ACC112 (cell line): ENCODE measurements at regions not wholly inside any gene's neighbourhood (a gene's known extent, or its start where the extent isn't known, plus 50 kb on each side); places are given as distances from the start of the nearest gene placed in this dataset.
"Not testable (repeated sequence)": the region's sequence is repeated elsewhere in the genome, so short reads cannot be mapped to it uniquely, and the experiment has no call there.

Source experiments
- H2AFZ ChIP-seq: fragments of 200-600 bp; sonication (generic); one replicate; pipeline ENCODE4 v1.6.0; 2017; ENCODE audit warnings: antibody characterized with exemption, low read length; ENCODE audit not compliant: unreplicated experiment
- H3K27ac ChIP-seq: fragments of 200-600 bp; sonication (generic); 2 replicates; pipeline ENCODE4 v1.5.1; 2014; ENCODE audit warnings: low read depth, mild to moderate bottlenecking, antibody characterized with exemption, low read length, moderate library complexity
- H3K27me3 ChIP-seq: fragments of 200-600 bp; sonication (generic); 2 replicates; pipeline ENCODE4 v1.6.1; 2014; ENCODE audit warnings: mild to moderate bottlenecking, antibody characterized with exemption, low read length, moderate library complexity, mixed read lengths; ENCODE audit not compliant: insufficient read depth
- H3K36me3 ChIP-seq: fragments of 200-600 bp; sonication (generic); 2 replicates; pipeline ENCODE4 v1.6.1; 2016; ENCODE audit warnings: mild to moderate bottlenecking, antibody characterized with exemption, low read length, moderate library complexity, mixed read lengths; ENCODE audit not compliant: insufficient read depth
- H3K4me1 ChIP-seq: fragments of 200-600 bp; sonication (generic); one replicate; pipeline ENCODE4 v1.6.1; 2016; ENCODE audit warnings: low read length, mixed read lengths; ENCODE audit not compliant: insufficient read depth, unreplicated experiment, control insufficient read depth
- H3K4me3 ChIP-seq: fragments of 200-600 bp; sonication (generic); 2 replicates; pipeline ENCODE4 v1.5.1; 2014; ENCODE audit warnings: mild to moderate bottlenecking, low read depth, low read length
- H3K79me2 ChIP-seq: fragments of 200-600 bp; sonication (generic); one replicate; pipeline ENCODE4 v1.6.0; 2016; ENCODE audit warnings: low read length; ENCODE audit not compliant: control insufficient read depth, unreplicated experiment, insufficient read depth

DNA sequence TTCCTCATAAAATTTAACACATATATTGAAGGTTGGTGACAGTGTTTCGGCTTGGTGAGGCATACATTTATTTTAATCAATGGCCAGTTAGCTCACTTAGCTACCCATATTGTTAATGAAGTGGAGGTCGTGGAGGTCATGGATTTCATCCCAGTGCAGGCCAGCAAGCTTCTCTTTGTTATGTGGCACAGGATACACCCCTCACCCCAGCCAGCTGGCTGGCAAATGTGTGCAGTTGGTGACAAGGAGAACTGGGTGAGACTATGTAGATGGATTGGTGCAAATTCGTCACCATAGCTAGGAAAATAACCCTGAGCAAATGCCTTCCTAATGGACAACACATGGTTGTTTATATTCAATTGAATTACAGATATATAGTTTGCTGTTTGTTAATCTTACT is 50.5 kb upstream of the FOXP2 start:
- no peak overlapping the region for H3K27ac ChIP-seq

DNA sequence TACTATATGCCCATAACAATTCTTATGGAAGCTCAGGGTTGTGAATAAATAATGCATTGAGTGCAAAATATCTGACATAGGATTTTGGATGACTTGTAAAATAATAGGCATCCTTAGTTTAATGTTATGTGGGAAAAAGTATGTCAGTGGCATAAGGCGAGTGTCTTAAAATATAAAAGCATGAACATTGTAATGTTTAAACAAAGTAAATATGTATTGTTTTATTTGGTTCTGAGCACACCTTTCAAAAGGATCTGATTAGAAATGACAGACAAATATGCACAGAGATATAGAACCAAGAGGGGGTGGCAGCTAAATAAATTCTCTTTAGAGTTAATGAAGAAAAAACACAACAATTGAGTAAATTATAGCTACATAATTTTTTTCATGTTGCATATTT is 51.3 kb upstream of the FOXP2 start:
- H3K36me3 ChIP-seq: no peaks in the 10 kb centered on the region
- H3K27ac ChIP-seq: no peak overlapping the region
- no peak overlapping the region for H3K4me3 ChIP-seq
- no peaks in the 10 kb centered on the region for H3K27me3 ChIP-seq
- H2AFZ ChIP-seq: no peak overlapping the region
- no peaks in the 10 kb centered on the region for H3K4me1 ChIP-seq
- no peaks in the 10 kb centered on the region for H3K79me2 ChIP-seq

More for the DNA sequence above, 50.5 kb upstream of the FOXP2 start:
- Histone ChIP-seq H3K4me1 (no peaks in the 10 kb centered on the region), H3K36me3 (no peaks in the 10 kb centered on the region), H3K27me3 (no peaks in the 10 kb centered on the region), H3K79me2 (no peaks in the 10 kb centered on the region), H3K4me3 (no peak overlapping the region), H2AFZ (no peak overlapping the region)

DNA sequence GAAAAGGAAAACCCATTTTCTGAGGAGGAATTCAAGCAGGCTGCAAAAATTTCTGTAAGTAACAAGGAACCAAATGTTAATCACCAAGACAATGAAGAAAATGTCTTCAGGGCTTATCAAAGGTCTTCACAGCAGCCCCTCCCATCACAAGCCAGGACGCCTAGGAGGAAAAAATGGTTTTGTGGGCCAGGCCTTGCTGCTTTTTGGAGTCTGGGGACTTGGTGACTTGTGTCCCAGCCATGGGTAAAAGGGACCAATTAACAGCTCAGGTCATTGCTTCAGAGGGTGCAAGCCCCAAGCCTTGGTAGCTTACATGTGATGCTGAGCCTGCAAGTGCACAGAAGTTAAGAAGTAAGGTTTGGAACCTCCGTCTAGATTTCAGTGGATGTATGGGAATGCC is 55.7 kb upstream of the FOXP2 start:
- Histone ChIP-seq H3K79me2 (no peaks in the 10 kb centered on the region), H2AFZ (no peak overlapping the region), H3K27ac (no peak overlapping the region), H3K4me3 (no peak overlapping the region), H3K36me3 (no peaks in the 10 kb centered on the region), H3K27me3 (no peaks in the 10 kb centered on the region), H3K4me1 (peaks cover 6% of the 10 kb centered on the region)

DNA sequence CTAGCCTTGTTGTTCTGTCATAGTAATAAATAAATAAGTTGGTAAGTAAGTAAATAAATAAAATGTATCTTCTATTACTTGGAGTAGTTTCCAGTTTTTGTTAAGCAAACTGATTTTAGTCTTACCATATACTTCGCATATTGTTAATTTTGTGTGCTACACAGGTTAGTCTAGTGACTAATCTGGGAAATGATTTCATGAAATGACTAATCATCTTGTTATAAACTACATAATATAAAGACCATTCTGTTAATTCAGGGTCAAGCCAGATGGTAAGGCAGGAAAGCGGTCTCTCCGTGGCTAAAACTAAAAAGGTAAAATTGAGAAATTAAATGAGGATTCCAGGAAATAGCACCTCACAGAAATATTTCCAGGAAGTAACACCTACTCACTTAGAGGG is 58.5 kb upstream of the FOXP2 start:
- H3K4me3 ChIP-seq: no peak overlapping the region
- H3K79me2 ChIP-seq: no peaks in the 10 kb centered on the region
- no peak overlapping the region for H2AFZ ChIP-seq
- no peak overlapping the region for H3K27ac ChIP-seq
- H3K36me3 ChIP-seq: no peaks in the 10 kb centered on the region
- H3K4me1 ChIP-seq: peaks cover 6% of the 10 kb centered on the region
- H3K27me3 ChIP-seq: no peaks in the 10 kb centered on the region

DNA sequence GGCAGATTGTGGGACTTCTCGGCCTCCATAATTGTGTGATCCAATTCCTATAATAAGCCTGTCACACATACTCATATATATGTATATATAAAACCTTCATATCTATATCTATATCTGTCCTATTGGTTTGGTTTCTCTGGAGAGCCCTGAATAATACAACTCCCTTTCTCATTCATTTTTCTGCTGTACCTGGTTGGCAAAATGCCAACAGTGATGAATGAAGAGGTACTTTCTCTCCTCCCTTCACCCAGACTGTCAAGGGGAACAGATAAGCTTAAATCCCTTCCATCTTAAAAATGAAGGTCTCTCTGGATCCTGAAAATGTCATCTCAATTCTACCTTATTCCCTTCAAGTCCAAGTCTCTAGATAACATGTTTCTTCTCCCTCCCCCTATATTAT is 60.3 kb upstream of the FOXP2 start:
- H3K27me3 ChIP-seq: no peaks in the 10 kb centered on the region
- no peaks in the 10 kb centered on the region for H3K36me3 ChIP-seq
- H3K79me2 ChIP-seq: no peaks in the 10 kb centered on the region
- H3K4me3 ChIP-seq: no peak overlapping the region
- no peak overlapping the region for H2AFZ ChIP-seq
- peaks cover 6% of the 10 kb centered on the region for H3K4me1 ChIP-seq
- no peak overlapping the region for H3K27ac ChIP-seq

DNA sequence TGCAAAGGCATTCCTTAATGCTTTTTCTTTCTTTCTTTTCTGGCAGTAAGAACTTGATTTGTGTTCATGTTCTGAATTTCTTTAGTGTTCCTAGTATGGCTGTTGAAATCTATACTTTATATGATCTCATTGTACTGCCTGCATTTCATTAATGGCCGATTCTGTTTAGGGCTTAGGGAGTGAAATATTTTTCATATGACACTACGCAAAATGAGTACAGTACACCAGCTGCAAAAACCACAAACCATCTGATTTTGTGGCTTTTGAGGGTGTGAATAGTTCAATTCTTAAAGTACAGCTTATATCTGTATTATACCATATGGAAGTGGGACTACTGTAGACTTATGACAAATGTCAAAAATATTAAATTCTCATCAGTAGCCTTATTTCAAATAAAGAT is 69.1 kb upstream of the FOXP2 start:
- H3K79me2 ChIP-seq: no peaks in the 10 kb centered on the region
- no peak overlapping the region for H3K4me3 ChIP-seq
- H3K27me3 ChIP-seq: no peaks in the 10 kb centered on the region
- no peaks in the 10 kb centered on the region for H3K4me1 ChIP-seq
- no peak overlapping the region for H2AFZ ChIP-seq
- H3K27ac ChIP-seq: no peak overlapping the region
- H3K36me3 ChIP-seq: no peaks in the 10 kb centered on the region

DNA sequence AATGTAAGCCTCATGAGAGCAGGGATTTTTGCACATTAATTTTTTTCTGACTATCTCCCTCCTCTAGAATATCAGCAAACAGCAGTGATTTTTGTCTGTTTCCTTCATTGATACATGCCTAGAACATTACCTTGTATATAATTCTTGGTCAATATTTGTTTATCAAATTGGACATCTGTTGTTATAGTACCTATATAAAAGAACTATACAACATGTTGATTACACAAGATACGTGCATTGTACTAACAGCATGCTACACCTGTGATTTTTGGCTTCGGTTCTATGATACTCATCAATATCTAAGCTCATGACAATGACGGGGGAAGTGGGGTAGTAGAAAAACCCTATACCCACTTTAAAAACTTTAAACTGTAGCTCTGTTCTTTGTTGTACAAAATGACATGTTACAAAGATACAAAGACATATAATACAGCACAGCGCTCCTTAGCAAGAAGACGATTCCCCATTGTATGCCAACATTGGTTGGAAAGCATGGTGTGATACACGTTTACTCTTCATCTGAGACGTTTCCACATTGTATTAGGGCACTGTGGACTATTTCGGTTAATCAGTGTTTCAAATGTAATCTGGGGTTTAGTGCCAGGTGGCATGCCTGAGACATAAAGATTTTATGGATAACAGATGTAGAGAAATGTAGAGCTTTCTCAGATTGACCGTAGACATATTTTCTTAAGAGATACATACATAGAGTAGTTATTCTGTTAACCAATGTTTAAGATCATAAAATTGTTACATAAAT is 70.5 kb upstream of the FOXP2 start:
- H3K4me1 ChIP-seq: no peaks in the 10 kb centered on the region
- H3K79me2 ChIP-seq: no peaks in the 10 kb centered on the region
- H3K27me3 ChIP-seq: no peaks in the 10 kb centered on the region
- no peaks in the 10 kb centered on the region for H3K36me3 ChIP-seq
- no peak overlapping the region for H2AFZ ChIP-seq
- H3K4me3 ChIP-seq: no peak overlapping the region
- no peak overlapping the region for H3K27ac ChIP-seq

DNA sequence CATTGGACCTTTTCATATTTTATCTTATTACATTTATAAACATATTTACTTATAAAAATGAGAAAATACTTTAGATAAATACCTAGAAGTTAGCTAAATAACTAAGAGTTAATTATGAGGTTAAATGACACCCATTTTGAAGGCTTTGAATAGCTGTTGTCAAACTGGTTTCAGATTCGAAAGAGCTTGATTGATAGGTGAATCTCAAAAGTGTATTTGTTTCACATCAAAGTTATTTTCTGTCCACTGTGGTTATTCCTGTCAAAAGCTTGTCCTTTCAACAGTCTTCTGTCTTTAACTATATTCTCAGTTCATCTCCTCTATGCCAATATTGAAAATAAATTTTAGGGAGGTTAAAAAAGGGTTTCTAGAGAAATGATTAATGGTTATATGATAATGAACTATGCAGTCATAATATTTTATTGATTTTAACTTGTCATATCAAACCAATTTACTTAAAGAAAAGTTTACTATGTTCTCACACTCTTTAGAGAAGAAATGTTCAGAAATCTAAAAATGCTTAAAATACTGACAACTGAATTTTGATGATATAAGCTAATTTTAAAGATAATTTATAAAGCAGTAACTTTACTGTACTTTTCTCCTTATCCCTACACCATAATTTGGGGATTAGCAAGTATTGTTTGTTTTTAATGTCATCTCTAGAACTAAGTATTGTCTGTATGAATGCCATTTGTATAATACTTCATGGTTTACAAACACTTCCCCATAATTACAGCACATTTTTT is 72.0 kb upstream of the FOXP2 start:
- no peak overlapping the region for H3K27ac ChIP-seq
- H3K4me3 ChIP-seq: no peak overlapping the region
- no peak overlapping the region for H2AFZ ChIP-seq
- no peaks in the 10 kb centered on the region for H3K79me2 ChIP-seq
- no peaks in the 10 kb centered on the region for H3K4me1 ChIP-seq
- H3K36me3 ChIP-seq: no peaks in the 10 kb centered on the region
- H3K27me3 ChIP-seq: no peaks in the 10 kb centered on the region

DNA sequence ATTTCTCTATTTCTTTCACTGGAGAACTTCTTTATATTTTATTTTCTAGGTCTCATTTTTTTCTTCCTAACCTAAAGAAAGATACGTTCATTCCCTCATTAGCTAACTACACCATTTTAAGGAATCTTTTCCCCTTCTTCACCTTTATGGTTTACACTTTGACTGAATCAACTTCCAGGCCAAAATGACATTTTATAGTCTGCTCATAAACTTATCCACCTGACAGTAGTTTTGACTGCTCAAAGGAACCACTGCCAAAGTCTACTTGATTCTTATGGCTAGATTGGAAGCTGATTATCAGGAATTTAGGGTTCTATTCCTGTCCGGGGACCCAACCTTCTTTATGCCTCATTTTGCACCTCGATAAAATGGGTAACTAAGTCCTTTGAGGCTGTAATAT is 73.0 kb upstream of the FOXP2 start:
- no peak overlapping the region for H3K27ac ChIP-seq
- no peaks in the 10 kb centered on the region for H3K4me1 ChIP-seq
- H3K36me3 ChIP-seq: no peaks in the 10 kb centered on the region
- H3K27me3 ChIP-seq: no peaks in the 10 kb centered on the region
- no peak overlapping the region for H2AFZ ChIP-seq
- no peak overlapping the region for H3K4me3 ChIP-seq
- H3K79me2 ChIP-seq: no peaks in the 10 kb centered on the region

DNA sequence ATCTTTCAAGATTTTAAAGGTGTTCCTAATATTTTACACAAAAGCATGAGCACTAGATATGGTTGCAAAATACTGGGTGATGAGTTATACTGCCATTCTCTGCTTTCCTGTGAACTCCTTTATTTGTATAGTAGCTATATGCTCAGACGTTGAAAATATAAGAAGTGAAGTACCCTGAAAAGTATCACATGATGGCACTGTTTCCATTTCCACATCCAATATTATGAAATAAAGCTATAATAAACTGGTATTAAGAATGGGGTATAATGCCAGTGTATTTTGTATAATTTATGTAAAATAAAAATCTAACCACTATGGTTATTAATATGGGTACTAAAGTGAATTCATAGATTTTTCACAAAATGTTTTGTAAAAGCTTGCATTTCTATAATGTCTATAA is 79.6 kb upstream of the FOXP2 start:
- H3K4me3 ChIP-seq: no peak overlapping the region
- no peaks in the 10 kb centered on the region for H3K79me2 ChIP-seq
- H3K4me1 ChIP-seq: no peaks in the 10 kb centered on the region
- H3K27me3 ChIP-seq: no peaks in the 10 kb centered on the region
- H3K27ac ChIP-seq: no peak overlapping the region
- no peaks in the 10 kb centered on the region for H3K36me3 ChIP-seq
- H2AFZ ChIP-seq: no peak overlapping the region

DNA sequence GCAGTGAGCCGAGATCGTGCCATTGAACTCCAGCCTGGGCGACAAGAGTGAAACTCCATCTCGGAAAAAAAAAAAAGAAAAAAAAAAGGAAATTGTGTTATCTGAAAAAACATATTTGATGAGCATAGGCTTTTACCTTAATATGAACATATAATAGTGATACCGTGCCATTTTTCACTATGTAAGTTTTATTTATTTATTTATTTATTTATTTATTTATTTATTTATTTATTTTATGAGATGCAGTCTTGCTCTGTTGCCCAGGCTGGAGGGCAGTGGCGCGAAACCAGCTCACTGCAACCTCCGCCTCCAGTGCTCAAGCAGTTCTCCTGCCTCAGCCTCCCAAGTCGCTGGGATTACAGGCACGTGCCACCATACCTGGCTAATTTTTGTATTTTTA is 85.2 kb upstream of the FOXP2 start:
- H3K36me3 ChIP-seq, H3K27me3 ChIP-seq, H3K27ac ChIP-seq, H3K4me3 ChIP-seq, H3K4me1 ChIP-seq, H2AFZ ChIP-seq, H3K79me2 ChIP-seq: not testable (repeated sequence)
